MM.1S (cell line): ENCODE measurements at regions not wholly inside any gene's neighbourhood (a gene's known extent, or its start where the extent isn't known, plus 50 kb on each side); places are given as distances from the start of the nearest gene placed in this dataset.
"Not testable (repeated sequence)": the region's sequence is repeated elsewhere in the genome, so short reads cannot be mapped to it uniquely, and the experiment has no call there.

Source experiments
- DNase-seq: peaks from one replicate; pipeline ENCODE4 v3.0.0-alpha.2; 2015
- H2AFZ ChIP-seq: fragments of 300-600 bp; sonication (generic); 2 replicates; pipeline ENCODE4 v1.6.0; 2016; ENCODE audit warnings: antibody characterized with exemption, low read length
- H3F3A ChIP-seq: fragments of 300-600 bp; sonication (generic); 2 replicates; pipeline ENCODE4 v1.6.1; 2016; ENCODE audit warnings: mild to moderate bottlenecking, antibody characterized with exemption, low read length, moderate library complexity, mixed read lengths; ENCODE audit not compliant: insufficient read depth
- H3K27ac ChIP-seq: fragments of 300-600 bp; sonication (generic); 2 replicates; pipeline ENCODE4 v1.5.1; 2016; ENCODE audit warnings: mild to moderate bottlenecking, low read length
- H3K27me3 ChIP-seq: fragments of 300-600 bp; sonication (generic); replicated peaks from 2 replicates; pipeline ENCODE4 v1.6.0; 2016; ENCODE audit warnings: low read length; ENCODE audit not compliant: insufficient read depth
- H3K36me3 ChIP-seq: fragments of 300-600 bp; sonication (generic); replicated peaks from 2 replicates; pipeline ENCODE4 v1.6.1; 2016; ENCODE audit warnings: mild to moderate bottlenecking, low read length, mixed read lengths; ENCODE audit not compliant: insufficient read depth
- H3K4me1 ChIP-seq: fragments of 300-600 bp; sonication (generic); 2 replicates; pipeline ENCODE4 v1.6.1; 2016; ENCODE audit warnings: low read length, mixed read lengths
- H3K4me2 ChIP-seq: fragments of 300-600 bp; sonication (generic); 2 replicates; pipeline ENCODE4 v1.6.0; 2016; ENCODE audit warnings: low read depth, low read length
- H3K4me3 ChIP-seq: fragments of 300-600 bp; sonication (generic); 2 replicates; pipeline ENCODE4 v1.5.1; 2016; ENCODE audit warnings: low read length, mixed read lengths
- H3K79me2 ChIP-seq: fragments of 300-600 bp; sonication (generic); 2 replicates; pipeline ENCODE4 v1.6.1; 2016; ENCODE audit warnings: mixed run types, low read length, mixed read lengths
- H3K9ac ChIP-seq: fragments of 300-600 bp; sonication (generic); 2 replicates; pipeline ENCODE4 v1.6.1; 2016; ENCODE audit warnings: low read length, mixed read lengths
- H3K9me2 ChIP-seq: fragments of 300-600 bp; sonication (generic); replicated peaks from 2 replicates; pipeline ENCODE4 v1.6.1; 2016; ENCODE audit warnings: mild to moderate bottlenecking, low read length, mixed read lengths; ENCODE audit not compliant: insufficient read depth
- H3K9me3 ChIP-seq: fragments of 300-600 bp; sonication (generic); replicated peaks from 2 replicates; pipeline ENCODE4 v1.6.1; 2016; ENCODE audit warnings: mild to moderate bottlenecking, low read length, mixed read lengths; ENCODE audit not compliant: insufficient read depth
- H4K20me1 ChIP-seq: fragments of 300-600 bp; sonication (generic); 2 replicates; pipeline ENCODE4 v1.6.1; 2016; ENCODE audit warnings: mild to moderate bottlenecking, low read length, moderate library complexity, mixed read lengths; ENCODE audit not compliant: insufficient read depth
- EZH2 ChIP-seq: fragments of 300-600 bp; sonication (generic); optimal IDR thresholded peaks from 2 replicates; pipeline ENCODE3; 2017; ENCODE audit warnings: low read depth, mild to moderate bottlenecking, antibody characterized with exemption, low read length, mixed read lengths
- EZH2phosphoT487 ChIP-seq: fragments of 300-600 bp; sonication (generic); IDR thresholded peaks from 2 replicates; pipeline ENCODE4 v1.6.1; 2018; ENCODE audit warnings: antibody characterized with exemption, low read length
- TF ChIP-seq, protein P1 (sequence below): fragments of 300-600 bp; sonication (generic); IDR thresholded peaks from 2 replicates; pipeline ENCODE4 v1.5.1; 2016; ENCODE audit warnings: antibody characterized with exemption, low read length, mixed read lengths

- H3K9ac ChIP-seq, result no peak overlapping the region
- DNase-seq, result no peak
- no peak overlapping the region for H3K27ac ChIP-seq
- no peaks in the 10 kb centered on the region for H3K27me3 ChIP-seq
- H2AFZ ChIP-seq, result no peak overlapping the region
- no peaks in the 10 kb centered on the region for H3F3A ChIP-seq
- no peaks in the 10 kb centered on the region for H3K9me3 ChIP-seq
- no peaks in the 10 kb centered on the region for H3K9me2 ChIP-seq
- no peaks in the 10 kb centered on the region for H3K36me3 ChIP-seq
- no peak for TF ChIP-seq EZH2phosphoT487
- TF ChIP-seq, protein P1, sequence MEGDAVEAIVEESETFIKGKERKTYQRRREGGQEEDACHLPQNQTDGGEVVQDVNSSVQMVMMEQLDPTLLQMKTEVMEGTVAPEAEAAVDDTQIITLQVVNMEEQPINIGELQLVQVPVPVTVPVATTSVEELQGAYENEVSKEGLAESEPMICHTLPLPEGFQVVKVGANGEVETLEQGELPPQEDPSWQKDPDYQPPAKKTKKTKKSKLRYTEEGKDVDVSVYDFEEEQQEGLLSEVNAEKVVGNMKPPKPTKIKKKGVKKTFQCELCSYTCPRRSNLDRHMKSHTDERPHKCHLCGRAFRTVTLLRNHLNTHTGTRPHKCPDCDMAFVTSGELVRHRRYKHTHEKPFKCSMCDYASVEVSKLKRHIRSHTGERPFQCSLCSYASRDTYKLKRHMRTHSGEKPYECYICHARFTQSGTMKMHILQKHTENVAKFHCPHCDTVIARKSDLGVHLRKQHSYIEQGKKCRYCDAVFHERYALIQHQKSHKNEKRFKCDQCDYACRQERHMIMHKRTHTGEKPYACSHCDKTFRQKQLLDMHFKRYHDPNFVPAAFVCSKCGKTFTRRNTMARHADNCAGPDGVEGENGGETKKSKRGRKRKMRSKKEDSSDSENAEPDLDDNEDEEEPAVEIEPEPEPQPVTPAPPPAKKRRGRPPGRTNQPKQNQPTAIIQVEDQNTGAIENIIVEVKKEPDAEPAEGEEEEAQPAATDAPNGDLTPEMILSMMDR, result no peak
- TF ChIP-seq EZH2, result no peak
- no peaks in the 10 kb centered on the region for H4K20me1 ChIP-seq
- no peak overlapping the region for H3K4me2 ChIP-seq
- no peaks in the 10 kb centered on the region for H3K4me1 ChIP-seq
- no peaks in the 10 kb centered on the region for H3K79me2 ChIP-seq
- no peak overlapping the region for H3K4me3 ChIP-seq
These were observed 248.7 kb upstream of the ASCC3 start for GRCh38 chr6:101129851-101130250.

- H3K9me2 ChIP-seq, result no peaks in the 10 kb centered on the region
- H3F3A ChIP-seq, result no peaks in the 10 kb centered on the region
- no peaks in the 10 kb centered on the region for H3K36me3 ChIP-seq
- H3K9me3 ChIP-seq, result no peaks in the 10 kb centered on the region
- no peaks in the 10 kb centered on the region for H3K4me1 ChIP-seq
- H3K27me3 ChIP-seq, result no peaks in the 10 kb centered on the region
- no peaks in the 10 kb centered on the region for H4K20me1 ChIP-seq
- no peak for TF ChIP-seq EZH2phosphoT487
- no peak overlapping the region for H2AFZ ChIP-seq
- H3K4me2 ChIP-seq, result no peak overlapping the region
- DNase-seq, result no peak
- no peak overlapping the region for H3K27ac ChIP-seq
- no peak overlapping the region for H3K9ac ChIP-seq
- H3K4me3 ChIP-seq, result no peak overlapping the region
- H3K79me2 ChIP-seq, result no peaks in the 10 kb centered on the region
These were observed 247.1 kb upstream of the GRIK2 start for GRCh38 chr6:101146389-101146788.

DNA sequence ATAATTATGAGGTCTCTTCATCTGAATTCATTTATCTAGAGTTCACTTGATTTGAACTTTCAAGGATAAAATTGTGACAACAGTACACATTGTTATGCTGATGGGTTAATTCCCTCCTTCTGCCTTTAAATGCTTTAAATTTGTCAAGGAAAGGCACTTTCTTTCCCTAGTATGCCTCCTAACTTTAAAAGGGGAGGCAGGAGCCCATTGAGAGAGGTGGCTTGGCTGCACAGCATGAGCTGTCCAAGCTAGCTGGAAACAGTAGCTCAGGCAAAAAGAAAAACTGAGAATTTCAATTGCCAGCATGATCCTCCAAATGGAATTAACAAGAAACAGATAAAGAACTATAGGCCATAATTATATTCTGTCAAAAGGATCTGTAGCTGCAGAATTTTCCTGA lies 243.3 kb upstream of the GRIK2 start:
- H3K9ac ChIP-seq, result no peak overlapping the region
- H3K79me2 ChIP-seq, result no peaks in the 10 kb centered on the region
- no peaks in the 10 kb centered on the region for H3K4me1 ChIP-seq
- TF ChIP-seq EZH2, result no peak
- TF ChIP-seq, protein P1, result no peak
- TF ChIP-seq EZH2phosphoT487, result no peak
- no peaks in the 10 kb centered on the region for H3F3A ChIP-seq
- no peaks in the 10 kb centered on the region for H3K27me3 ChIP-seq
- H2AFZ ChIP-seq, result no peak overlapping the region
- H3K4me2 ChIP-seq, result no peak overlapping the region
- H3K4me3 ChIP-seq, result no peak overlapping the region
- no peak for DNase-seq
- H3K9me2 ChIP-seq, result no peaks in the 10 kb centered on the region
- no peaks in the 10 kb centered on the region for H4K20me1 ChIP-seq
- no peaks in the 10 kb centered on the region for H3K9me3 ChIP-seq
- no peak overlapping the region for H3K27ac ChIP-seq
- H3K36me3 ChIP-seq, result no peaks in the 10 kb centered on the region

- not testable (repeated sequence) for H3K27me3 ChIP-seq, H3F3A ChIP-seq, H3K9me2 ChIP-seq, H3K9me3 ChIP-seq, H3K4me2 ChIP-seq, H2AFZ ChIP-seq, H3K9ac ChIP-seq, H3K4me1 ChIP-seq, DNase-seq, H3K36me3 ChIP-seq, H3K27ac ChIP-seq, H3K79me2 ChIP-seq, H4K20me1 ChIP-seq, H3K4me3 ChIP-seq
These were observed 235.9 kb upstream of the GRIK2 start for GRCh38 chr6:101157638-101158037.
